Lower leg skin (tissue), 3 donors: ENCODE measurements at regions not wholly inside any gene's neighbourhood (a gene's known extent, or its start where the extent isn't known, plus 50 kb on each side); places are given as distances from the start of the nearest gene placed in this dataset.

Experiments
- POLR2A ChIP-seq, 2 donors: fragments of 450-650 bp; IDR thresholded peaks; one replicate each; pipeline ENCODE4 v1.6.1; 2016 to 2017; ENCODE audit warnings: antibody characterized with exemption in 2 of 2, mild to moderate bottlenecking in 1 of 2, moderate library complexity in 1 of 2
- TF ChIP-seq, protein P1 (sequence below), 3 donors: fragments of 450-650 bp; IDR thresholded peaks; one replicate each; pipeline ENCODE4 v1.5.1; 2016; ENCODE audit warnings: antibody characterized with exemption in 3 of 3, mild to moderate bottlenecking in 3 of 3, moderate library complexity in 2 of 3

DNA sequence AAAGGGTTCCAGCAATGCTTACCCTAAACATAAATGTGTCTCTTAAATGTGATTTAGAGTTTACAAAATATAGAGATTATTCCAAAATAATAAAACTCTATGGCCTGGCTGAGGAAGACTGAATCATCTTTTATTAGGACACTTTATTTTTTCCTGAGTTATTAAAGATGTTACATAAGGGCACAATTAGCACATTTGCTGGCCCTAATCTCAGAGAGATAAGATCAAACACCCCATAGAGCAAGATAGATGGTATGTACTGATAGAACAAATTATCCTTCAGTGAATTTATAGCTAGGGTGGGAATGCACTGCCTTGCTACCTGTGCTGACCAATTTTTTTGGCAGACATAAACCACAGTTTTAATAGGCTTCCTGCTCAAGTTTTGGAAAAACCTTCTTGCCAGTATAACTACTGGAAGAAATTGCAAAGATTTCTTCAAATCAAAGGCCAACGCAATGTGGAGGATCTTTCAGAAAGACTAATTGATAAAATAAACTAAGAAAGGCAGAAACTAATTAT is 367.1 kb upstream of the MPDZ start:
- TF ChIP-seq, protein P1, sequence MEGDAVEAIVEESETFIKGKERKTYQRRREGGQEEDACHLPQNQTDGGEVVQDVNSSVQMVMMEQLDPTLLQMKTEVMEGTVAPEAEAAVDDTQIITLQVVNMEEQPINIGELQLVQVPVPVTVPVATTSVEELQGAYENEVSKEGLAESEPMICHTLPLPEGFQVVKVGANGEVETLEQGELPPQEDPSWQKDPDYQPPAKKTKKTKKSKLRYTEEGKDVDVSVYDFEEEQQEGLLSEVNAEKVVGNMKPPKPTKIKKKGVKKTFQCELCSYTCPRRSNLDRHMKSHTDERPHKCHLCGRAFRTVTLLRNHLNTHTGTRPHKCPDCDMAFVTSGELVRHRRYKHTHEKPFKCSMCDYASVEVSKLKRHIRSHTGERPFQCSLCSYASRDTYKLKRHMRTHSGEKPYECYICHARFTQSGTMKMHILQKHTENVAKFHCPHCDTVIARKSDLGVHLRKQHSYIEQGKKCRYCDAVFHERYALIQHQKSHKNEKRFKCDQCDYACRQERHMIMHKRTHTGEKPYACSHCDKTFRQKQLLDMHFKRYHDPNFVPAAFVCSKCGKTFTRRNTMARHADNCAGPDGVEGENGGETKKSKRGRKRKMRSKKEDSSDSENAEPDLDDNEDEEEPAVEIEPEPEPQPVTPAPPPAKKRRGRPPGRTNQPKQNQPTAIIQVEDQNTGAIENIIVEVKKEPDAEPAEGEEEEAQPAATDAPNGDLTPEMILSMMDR (IDR thresholded peaks at IDR 0.05), result no peak
- no peak for TF ChIP-seq POLR2A (IDR thresholded peaks at IDR 0.05)
